Fibroblast of gingiva (primary cell): ENCODE measurements at regions not wholly inside any gene's neighbourhood (a gene's known extent, or its start where the extent isn't known, plus 50 kb on each side); places are given as distances from the start of the nearest gene placed in this dataset.

ENCODE experiments used
- DNase-seq: peaks from one replicate; pipeline ENCODE4 v3.0.0-alpha.2; 2011; ENCODE audit warnings: low read depth

DNA sequence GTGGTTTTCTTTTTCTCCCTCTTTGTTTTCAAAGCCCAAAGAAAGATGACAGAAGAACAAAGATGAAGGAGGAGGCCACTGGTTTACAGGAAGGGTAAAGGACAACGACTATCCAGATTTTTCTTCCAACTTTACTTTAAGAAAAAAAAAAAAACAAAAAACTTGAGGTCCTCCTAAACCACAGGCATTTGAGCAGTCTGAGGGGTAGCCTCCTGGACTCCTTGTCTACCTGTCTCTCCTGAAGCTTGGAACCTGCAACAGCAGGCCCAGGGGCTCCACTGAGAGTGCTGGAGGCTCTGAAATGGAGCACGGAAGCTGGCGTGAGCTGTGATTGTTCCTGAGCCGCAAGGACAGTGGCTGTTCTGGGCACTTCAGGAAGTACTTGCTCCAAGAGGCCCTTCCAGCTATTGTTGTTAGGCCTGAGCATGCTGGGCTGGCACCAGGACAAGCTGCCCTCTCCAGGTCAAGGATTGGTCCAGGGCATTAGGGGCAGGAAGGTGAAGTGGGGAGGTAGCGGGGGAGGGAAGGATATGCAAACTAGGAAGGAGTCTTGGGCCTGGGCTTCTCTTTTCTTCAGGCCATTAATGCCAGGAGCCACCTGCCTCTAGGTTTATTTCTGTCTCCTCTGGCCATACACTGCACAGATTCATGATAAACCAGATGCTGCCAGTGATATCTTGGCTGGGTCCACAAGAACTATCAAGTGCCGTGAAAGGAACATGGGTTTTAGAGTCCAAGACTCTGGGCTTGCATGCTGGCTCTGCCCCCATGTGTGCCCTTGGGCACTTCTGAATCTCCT is 147.3 kb downstream of the CCDC34 start:
- DNase-seq: no peak

GRCh38 chr11:27214713-27215112 is 148.3 kb downstream of the CCDC34 start:
- DNase-seq: no peak

GRCh38 chr11:27213232-27213660 is 149.8 kb downstream of the CCDC34 start:
- DNase-seq: peak; percentile 88

GRCh38 chr11:27212248-27212780 is 150.7 kb downstream of the CCDC34 start:
- no peak for DNase-seq

- no peak for DNase-seq
Observed at GRCh38 chr11:27211370-27212127, 151.5 kb downstream of the CCDC34 start.

DNA sequence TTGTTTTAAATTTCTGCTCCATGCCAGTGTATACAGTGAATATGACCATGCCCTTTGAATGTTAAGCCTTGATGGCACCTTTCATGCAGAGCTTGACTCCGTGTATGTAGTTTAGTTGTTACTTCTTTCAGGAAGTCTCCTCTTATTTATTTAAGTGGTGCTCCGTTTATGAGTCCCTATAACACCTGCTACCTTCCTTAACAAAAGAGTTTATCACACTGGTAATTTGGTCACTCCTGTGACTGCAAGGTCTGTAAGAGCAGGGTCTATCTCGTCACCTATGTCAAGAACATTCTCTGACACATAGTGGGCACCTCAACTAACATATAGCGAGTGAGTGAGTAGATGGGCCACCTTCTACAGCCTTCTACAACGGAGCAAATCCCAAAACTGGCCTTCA is 152.5 kb downstream of the CCDC34 start:
- no peak for DNase-seq

- DNase-seq: peak; percentile 70
Observed at GRCh38 chr11:27209562-27210005, 153.4 kb downstream of the CCDC34 start.

GRCh38 chr11:27208846-27209245 is 154.2 kb downstream of the CCDC34 start:
- DNase-seq: no peak

DNA sequence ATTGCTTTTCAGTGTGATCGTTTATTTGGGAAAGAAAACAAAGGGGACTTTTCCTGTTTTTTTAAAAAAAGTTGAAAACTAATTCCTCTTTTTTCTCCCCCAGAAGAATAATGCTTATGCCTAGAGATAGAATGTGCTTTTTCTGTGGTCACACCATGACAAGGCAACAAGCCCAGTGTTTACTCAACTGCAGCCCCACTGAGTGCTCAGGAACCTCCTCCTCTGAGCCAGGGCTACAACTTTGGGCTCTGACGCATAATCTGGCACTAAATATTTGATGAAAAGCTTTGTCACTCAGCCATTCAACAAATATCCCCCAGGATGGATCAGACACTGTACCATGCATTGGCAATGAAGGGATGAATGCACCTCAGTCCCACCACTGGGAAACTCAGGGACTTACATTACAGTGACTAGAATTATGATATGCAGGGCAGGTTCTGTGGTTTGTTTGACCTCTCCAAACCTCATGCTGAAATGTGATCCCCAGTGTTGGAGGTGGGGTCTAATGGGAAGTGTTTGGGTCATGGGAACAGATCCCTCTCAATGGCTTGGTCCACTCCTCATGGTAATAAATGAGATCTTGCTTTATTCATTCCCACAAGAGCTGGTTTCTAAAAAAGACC is 155.9 kb downstream of the CCDC34 start:
- DNase-seq: no peak

- no peak for DNase-seq
Observed at GRCh38 chr11:27205779-27206570, 157.0 kb downstream of the CCDC34 start.

DNA sequence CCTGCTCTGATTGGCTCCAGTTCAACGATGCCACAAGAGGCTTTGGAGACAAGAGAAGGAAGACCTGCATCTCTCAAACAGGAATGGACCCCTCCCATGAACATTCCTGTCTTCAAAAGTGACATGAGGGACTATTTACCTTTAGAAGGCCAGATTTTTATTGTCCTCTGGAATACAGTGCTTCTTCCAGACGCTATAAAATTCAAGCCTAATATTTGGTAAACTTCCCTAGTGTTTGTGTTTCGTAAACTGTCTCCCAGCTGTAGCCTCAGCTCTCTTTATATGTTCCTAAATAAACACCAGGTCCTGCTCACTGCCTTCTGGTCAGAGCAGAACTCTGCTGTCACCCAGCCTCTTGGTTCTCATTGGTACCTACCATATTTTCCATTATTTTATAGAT is 157.8 kb downstream of the CCDC34 start:
- peak; percentile 16 for DNase-seq

- DNase-seq: no peak
Observed at GRCh38 chr11:27204529-27204928, 158.5 kb downstream of the CCDC34 start.

- DNase-seq: no peak
Observed at GRCh38 chr11:27203077-27203647, 159.9 kb downstream of the CCDC34 start.

DNA sequence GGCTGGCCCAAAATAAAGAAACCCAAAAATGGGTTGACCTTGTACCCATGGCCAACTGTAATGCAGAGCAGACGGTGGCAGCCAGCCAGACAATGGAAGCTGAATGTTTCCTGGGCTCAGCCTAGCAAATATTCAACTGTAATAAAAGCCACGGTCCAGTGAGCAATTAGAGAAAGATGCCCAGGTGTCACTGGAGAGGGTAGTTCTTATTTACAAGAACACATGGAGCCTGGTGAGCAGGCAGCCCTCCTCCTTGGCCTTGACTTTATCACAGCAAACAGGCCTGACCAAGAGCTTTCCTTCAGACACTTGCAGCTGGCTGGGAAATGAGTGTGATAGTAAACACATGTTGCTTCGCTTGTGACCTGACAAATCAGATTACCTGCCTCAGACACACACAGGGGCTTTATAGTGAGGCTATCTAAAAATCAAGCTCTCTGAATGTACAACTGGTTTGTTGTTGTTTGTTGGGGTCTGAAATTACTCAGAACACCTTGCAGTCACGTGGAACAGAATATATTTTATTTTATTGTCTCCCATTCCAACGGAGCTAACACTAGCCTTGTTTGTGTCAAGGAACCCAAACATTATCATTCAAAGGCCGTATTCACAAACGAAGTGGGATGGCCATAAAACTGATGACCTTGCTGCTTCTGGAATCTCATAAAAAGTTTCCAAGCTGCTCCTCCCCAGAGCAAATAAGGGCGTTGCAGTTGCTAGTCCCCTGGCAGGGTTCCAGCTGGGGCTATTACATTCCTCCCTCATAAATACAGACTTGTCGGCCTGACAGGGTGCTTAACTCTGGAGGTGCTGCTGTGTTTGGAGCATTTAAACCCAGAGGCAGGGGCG is 161.1 kb downstream of the BBOX1 start:
- peak; percentile 26 for DNase-seq

DNA sequence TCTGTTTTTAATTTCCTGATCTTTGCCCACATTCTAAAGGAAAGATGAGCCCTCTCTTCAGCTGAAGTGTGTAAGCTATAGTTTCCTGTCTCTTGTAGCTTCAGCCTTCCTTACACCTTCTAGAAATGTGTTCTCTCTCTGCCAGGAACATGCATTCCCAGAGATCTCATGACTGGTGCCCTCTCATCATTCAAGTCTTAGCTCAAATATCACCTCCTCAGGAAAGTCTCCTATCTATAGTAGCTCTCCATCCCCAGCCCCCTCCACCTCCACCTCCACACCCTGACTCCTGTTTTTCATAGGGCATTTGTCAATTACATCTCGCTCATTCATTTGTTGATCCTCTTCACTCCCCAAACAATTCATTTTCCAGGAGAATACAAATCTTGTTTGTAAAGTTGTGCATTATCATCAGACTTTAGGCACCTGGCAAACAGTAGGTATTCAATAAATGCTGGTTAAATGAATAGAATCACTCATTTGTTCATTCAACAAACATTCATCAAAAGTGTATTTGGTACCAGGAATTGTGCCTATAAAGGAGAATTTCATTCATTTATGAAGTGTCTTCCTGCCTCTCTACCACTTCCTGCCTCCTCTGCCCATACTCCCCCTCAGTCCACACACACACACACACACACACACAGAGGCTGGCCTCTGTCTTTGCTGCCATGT is 160.3 kb downstream of the BBOX1 start:
- peak; percentile 11 for DNase-seq

DNA sequence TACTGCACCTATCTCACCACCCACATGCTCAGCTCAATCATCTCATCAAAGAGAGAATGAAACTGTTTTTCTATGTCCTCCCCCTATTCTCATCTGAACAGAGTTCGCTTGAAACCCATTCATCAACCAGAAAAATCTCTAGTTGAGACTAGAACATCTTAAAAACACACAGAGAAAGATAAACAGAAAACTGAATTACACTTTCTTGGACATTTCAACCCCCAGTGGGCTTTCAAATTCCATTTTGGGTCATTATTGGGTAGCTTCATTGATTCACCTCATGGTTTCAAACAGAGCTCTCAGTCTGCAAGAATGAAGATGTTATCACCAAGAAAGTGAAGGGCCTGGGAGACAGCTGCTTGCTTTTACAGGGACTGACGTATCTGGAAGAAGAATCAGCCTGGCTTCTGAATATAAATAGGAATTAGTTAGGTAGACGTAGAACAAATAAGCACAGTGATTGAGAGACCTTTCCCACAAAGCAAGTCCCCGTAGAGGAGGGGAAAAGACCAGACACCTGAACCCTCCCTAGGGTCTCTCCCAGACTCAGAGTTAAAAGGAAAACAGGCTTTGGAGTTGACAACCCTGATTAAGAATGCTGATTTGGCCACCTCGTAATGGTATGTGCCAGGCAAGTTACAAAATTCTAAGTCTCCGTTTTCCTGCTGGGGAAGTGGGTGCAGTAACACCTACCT is 155.7 kb downstream of the BBOX1 start:
- DNase-seq: no peak

- DNase-seq: no peak
Observed at GRCh38 chr11:27195837-27196202, 155.2 kb downstream of the BBOX1 start.

DNA sequence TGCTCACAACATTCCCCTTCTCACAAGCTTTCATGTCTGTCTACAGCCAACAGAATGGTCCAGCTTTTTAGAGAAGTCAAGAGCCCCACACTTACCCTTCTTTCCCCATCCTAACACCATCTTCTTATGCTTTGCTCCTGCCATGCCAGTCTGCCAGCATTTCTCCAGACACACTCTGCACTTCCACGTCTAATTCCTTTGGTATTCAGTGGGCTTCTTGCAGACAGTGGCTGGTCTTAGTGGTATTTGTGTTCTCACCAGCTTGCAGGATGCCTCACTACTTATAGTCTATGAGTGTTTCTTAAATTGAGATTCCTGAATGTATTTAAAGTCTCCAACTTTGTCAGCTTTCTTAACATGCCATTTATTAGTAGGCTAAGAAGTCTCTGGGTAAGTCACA is 154.4 kb downstream of the BBOX1 start:
- no peak for DNase-seq
